HG03066 (cell line): ENCODE measurements at regions not wholly inside any gene's neighbourhood (a gene's known extent, or its start where the extent isn't known, plus 50 kb on each side); places are given as distances from the start of the nearest gene placed in this dataset.
"Not testable (repeated sequence)": the region's sequence is repeated elsewhere in the genome, so short reads cannot be mapped to it uniquely, and the experiment has no call there.

Source experiments
- ATAC-seq: cut with Tn5 transposase; IDR thresholded peaks from one replicate; pipeline ENCODE4 v1.9.1; 2021; ENCODE audit warnings: low read depth; ENCODE audit not compliant: unreplicated experiment

GRCh38 chr18:45336448-45336847 lies 278.8 kb upstream of the SLC14A2 start:
- no peak for ATAC-seq

DNA sequence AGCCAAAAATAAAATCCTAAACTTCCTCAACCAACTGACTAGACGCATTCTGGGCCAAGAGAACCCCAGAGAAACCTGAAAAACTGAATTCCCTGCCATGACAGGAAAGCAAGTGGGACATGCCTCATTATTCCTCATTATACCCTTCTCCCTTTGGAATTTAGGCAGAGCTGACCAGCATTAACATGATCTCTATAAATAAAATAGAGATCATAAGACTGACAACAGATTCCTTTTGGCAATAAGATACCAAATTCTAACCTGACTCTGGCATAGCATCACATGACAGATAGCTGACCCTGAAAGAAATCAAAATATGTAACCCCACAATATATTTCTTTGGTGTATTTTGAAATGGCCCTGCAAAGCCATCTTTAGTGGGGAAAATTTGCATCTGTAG lies 277.8 kb upstream of the SLC14A2 start:
- ATAC-seq = no peak

- no peak for ATAC-seq
These were observed 275.3 kb upstream of the SLC14A2 start for GRCh38 chr18:45339810-45340550.

GRCh38 chr18:45340884-45341283 lies 274.4 kb upstream of the SLC14A2 start:
- ATAC-seq = no peak

GRCh38 chr18:45341454-45341853 lies 273.8 kb upstream of the SLC14A2 start:
- no peak for ATAC-seq

DNA sequence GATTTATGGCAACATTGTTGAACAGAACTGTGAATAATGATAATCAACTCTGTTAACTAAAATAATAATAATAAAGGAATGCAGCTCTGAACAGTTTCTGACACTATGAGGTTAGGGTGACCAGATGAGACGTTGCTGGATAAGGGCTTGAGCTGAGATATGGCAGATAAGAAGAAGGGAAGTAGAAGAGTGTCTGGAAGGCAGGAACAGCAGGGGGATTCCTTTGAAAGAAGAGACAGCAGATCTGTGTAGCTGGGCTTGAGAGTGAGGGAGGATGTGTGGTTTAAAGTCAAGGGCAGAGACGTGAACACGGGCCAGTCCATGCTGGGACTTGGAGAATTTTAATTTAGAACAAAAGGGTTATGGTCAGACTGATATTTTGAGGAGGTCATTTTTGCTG lies 273.1 kb upstream of the SLC14A2 start:
- no peak for ATAC-seq

- ATAC-seq = no peak
These were observed 272.6 kb upstream of the SLC14A2 start for GRCh38 chr18:45342653-45343052.

DNA sequence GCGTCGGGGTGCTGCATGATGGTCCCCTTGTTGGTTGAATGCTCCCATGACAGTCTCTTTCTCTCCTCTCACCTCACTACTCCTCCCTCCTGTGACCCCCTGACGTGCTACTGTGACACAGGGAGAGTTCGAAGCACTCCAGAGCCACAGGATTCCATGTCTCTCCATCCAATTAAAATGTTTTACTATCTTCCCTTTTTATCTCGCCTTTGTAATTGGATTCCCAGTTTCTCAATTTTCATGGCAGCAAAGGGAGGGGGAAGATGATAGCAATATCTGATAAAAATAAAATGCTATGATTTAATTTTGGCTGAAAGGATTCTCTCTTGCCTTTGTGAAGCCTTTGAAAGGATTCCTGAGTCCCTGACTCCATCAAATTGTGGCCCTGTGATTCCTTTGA lies 271.9 kb upstream of the SLC14A2 start:
- ATAC-seq = no peak

- not testable (repeated sequence) for ATAC-seq
These were observed 270.6 kb upstream of the SLC14A2 start for GRCh38 chr18:45344680-45345079.

DNA sequence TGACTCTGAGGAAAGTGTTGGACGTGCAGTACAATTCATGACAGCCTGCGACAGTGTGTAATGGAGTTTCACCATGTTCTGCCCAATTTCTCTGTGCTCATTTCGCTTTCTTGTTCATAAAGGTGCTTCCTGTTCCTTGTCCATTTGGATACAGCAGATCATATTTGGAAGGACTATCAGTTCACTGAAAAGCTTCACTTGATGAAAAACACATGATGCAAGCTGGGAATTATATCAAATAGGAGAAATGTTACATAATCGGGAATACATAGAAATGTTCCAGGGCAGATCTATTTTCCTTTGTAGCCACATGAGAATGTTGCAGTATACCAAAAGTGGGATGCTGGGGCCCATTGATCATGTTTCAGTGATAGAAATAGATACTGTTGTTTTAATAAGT lies 266.3 kb upstream of the SLC14A2 start:
- no peak for ATAC-seq

- ATAC-seq = no peak
These were observed 265.8 kb upstream of the SLC14A2 start for GRCh38 chr18:45349467-45349866.

- ATAC-seq = no peak
These were observed 264.7 kb upstream of the SLC14A2 start for GRCh38 chr18:45350404-45351156.

- ATAC-seq = no peak
These were observed 262.4 kb upstream of the SLC14A2 start for GRCh38 chr18:45352874-45353273.

DNA sequence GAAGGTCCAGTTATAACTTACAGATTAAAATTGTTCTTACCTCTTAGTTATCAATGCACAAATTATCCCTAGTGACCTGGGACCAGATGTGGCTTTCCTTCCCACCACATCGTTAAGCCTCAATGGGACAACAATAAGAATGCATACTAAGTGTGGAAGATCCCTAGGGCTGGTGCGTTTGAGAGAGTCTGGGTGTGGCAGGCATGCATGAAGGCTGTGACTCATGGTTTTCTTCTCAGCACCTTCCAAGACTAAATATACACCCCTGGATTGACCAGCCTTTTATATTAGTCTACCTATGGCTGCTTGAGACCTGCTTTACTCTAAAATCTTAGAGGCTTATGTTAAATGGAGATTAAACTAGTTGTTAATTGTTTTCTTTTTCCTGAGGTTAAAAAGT lies 261.7 kb upstream of the SLC14A2 start:
- no peak for ATAC-seq

GRCh38 chr18:45355944-45356520 lies 259.2 kb upstream of the SLC14A2 start:
- ATAC-seq = no peak

DNA sequence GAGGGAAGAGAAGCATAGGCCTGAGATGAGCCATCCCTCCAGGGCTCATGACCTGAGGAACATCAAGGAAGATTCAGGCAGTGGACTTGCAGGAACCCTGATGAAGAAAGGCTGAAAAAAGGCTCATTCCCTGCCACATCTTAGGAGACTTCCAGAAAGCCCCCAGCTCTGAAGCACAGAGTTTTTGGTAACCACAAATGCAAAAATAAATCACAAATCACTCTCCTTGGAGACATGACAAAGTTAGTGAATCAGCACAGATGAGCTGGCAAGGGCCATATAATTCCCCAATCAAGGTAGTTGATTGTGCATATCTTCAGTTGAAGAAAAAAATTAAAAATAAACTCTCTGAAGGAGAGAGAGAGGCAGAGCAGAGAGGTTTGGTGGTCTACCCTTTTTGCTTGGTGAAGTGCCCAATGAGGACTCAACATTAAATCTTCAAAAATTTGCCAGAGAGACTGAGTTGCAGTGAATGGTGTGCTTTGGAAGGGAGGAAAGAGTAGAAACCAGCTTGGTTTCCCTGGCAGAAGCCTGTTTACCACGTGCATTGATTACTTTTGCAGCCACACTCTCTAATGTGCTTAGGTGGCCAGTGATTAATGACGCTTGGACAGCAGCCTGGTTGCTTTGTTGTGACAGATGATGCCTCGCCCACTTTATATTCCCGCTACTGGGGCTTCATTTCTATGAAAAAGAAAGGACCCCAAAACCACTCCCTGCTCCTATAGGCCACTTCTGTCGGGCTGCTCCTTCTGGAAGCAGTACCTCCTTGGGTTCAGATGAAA lies 257.4 kb upstream of the SLC14A2 start:
- no peak for ATAC-seq

DNA sequence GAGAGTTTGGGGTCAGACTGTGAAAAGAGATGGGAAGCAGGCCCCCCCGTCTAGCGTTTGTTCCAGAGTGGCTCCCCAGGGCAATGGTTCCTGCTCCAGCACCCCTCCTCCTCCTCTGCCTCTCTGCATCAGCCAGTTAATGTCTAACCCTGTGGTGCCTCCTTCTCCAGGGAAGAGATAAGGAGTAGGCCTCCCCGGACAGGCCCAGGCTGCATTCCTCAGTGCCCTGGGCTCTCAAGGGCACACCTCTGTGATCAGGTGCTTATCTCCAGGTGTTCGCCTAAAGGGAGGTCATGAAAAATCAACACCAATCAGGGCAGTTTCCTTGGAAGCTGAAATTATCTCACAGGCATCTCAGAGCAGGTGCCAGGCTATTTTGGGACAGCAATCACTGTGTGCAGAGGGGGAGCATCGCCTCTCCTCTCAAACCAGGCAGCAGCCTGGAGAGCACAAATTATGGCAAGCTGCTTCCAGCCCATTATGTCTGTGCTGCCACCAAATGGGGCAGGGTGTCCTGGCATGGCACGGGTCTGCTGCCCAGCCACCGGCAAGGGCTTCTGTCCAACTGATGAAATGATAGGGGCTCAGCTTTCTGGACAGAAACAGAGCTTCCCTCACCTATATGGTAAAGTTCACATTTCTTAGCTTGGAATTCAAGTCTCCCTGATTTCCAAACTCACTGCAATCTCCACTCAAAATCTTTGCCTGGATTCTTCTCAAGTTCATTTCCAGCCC lies 255.8 kb upstream of the SLC14A2 start:
- ATAC-seq = no peak

DNA sequence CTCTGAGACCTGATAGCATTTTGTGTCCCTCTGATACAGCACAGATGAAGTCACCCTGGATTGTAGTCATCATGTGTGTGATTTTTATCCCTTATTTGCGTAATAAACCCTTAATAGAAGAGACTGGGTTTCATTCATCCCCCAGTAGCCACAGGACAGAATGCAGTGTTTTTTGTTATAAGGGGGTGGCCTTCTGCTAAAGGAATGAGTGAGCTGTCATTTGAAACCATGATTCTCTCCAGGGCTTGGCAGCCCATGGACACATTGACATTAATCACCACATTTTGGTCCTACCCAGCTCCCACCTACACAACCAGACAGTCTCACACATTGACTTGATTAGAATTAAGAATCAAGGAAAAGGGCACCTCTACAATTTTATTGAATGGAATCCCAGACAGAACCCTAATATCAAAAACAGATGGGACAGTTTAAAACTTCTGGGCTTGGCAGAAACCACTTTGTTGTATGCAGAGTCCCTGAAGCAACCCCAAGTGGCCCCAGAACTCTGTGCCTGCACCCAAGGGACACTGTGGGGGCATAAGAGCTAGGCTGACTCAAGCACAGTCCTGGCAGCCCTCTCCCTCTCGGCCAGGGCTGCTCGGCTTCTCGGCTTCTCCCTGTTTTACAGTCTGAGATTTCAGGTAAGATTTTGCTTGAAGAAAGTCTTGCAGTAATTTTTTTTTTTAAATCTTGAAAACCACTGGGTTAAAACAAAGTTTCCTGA lies 254.0 kb upstream of the SLC14A2 start:
- no peak for ATAC-seq

DNA sequence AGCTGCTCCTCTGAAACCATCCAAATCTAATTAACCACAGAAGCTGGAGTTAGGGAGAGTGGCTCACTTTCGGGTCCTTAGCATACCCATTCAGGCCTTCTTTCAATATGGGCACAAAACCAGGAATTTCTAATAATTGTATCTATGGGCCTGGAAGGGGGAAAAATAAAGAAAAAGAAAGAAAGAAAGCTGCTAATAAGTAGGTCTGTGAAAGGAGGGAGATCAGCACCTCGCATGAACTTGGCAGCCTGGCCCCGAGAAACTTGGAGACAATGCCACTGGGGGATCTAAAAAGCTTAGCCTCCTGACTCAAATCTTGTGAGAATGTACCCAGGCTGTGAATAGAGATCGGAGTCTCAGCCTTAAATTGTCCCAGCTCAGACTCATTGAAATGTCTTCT lies 252.1 kb upstream of the SLC14A2 start:
- ATAC-seq = no peak

DNA sequence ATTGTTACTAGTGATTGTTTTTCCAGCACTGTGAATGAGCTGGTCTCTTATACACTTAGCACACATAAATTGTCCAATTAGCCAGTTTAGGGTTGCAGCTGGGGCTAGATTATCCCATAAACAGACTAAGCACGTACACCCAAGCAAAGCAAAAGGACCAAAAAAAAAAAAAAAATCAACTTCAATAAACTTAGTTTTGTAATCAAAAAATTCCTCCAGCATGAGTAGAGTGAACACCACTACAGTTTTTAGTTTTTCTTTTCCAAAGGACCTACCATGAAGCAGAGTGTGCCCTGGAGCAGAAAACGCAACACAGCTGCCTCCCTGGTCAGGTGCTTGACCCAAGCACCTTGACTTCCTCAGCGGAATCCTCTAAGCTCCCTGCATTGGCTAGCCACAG lies 249.4 kb upstream of the SLC14A2 start:
- ATAC-seq = no peak
